OCI-LY3 (cell line): ENCODE measurements at regions not wholly inside any gene's neighbourhood (a gene's known extent, or its start where the extent isn't known, plus 50 kb on each side); places are given as distances from the start of the nearest gene placed in this dataset.

Experiments
- H2AFZ ChIP-seq: fragments of 200-600, 300-600 bp; shearing (Covaris generic); 2 replicates; pipeline ENCODE4 v1.6.0; 2014; ENCODE audit warnings: antibody characterized with exemption, low read depth, low read length
- H3K27ac ChIP-seq: fragments of 200-600, 300-600 bp; sonication (generic); 2 replicates; pipeline ENCODE4 v1.5.1; 2014; ENCODE audit warnings: mild to moderate bottlenecking, low read length, moderate library complexity, mixed read lengths
- H3K27me3 ChIP-seq: fragments of 200-600, 300-600 bp; sonication (generic); 2 replicates; pipeline ENCODE4 v1.6.1; 2014; ENCODE audit warnings: low read depth, low read length, mixed read lengths
- H3K36me3 ChIP-seq: fragments of 200-600, 300-600 bp; sonication (generic); replicated peaks from 2 replicates; pipeline ENCODE3; 2014; ENCODE audit warnings: low read depth, low read length, mixed read lengths
- H3K4me1 ChIP-seq: fragments of 300-600, 200-600 bp; sonication (generic); 2 replicates; pipeline ENCODE4 v1.6.1; 2014; ENCODE audit warnings: low read length, mixed read lengths
- H3K4me2 ChIP-seq: fragments of 200-600, 300-600 bp; sonication (generic); 2 replicates; pipeline ENCODE4 v1.6.1; 2014; ENCODE audit warnings: low read length, mixed read lengths
- H3K4me3 ChIP-seq: fragments of 300-600, 200-600 bp; sonication (generic); 2 replicates; pipeline ENCODE4 v1.5.1; 2014; ENCODE audit warnings: antibody characterized with exemption, mild to moderate bottlenecking, low read length, moderate library complexity
- H3K79me2 ChIP-seq: fragments of 300-600, 200-600 bp; shearing (Covaris generic); 2 replicates; pipeline ENCODE4 v1.6.1; 2014; ENCODE audit warnings: mild to moderate bottlenecking, low read length, mixed read lengths
- H3K9ac ChIP-seq: fragments of 300-600, 200-600 bp; shearing (Covaris generic); 2 replicates; pipeline ENCODE4 v1.6.0; 2014; ENCODE audit warnings: mild to moderate bottlenecking, low read length, moderate library complexity
- H3K9me3 ChIP-seq: fragments of 200-600, 300-600 bp; shearing (Covaris generic); 2 replicates; pipeline ENCODE4 v1.6.1; 2014; ENCODE audit warnings: low read length, mixed read lengths; ENCODE audit not compliant: insufficient read depth
- H4K20me1 ChIP-seq: fragments of 200-600, 300-600 bp; sonication (generic); 2 replicates; pipeline ENCODE4 v1.6.1; 2016; ENCODE audit warnings: low read length, mixed read lengths; ENCODE audit not compliant: insufficient read depth
- EZH2phosphoT487 ChIP-seq: fragments of 200-600 bp; shearing (Covaris generic); IDR thresholded peaks from 2 replicates; pipeline ENCODE4 v1.6.1; 2018; ENCODE audit warnings: antibody characterized with exemption, mixed run types, low read depth
- TF ChIP-seq, protein P1 (sequence below): fragments of 200-600, 300-600 bp; sonication (generic); IDR thresholded peaks from 2 replicates; pipeline ENCODE4 v1.5.1; 2014; ENCODE audit warnings: antibody characterized with exemption, low read length, low read depth

DNA sequence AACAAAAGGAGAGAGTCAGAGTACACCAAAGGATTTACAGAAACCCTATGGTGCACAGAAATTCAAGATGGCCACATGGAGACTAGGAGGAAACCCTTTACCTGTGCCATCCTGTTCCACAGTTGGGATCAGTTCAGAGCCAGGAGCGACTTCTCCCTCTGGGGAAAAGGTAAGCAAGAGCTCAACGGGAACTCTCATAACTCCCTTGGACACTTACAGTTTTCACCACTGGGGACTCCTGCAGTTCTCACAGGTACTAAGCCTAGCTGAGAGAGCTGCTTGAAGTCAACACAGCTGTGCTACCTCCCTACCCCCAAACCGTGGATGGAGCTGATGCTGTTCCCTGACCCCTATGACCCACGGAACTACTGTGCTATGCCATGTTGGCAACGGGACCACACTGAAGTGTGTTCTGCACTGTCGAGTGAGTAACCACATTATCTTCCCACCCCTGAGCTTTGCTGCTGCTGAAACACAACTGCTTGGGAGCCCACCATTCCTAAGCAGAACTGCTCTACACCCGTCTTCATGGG, 606.8 kb downstream of the GBE1 start:
- no peaks in the 10 kb centered on the region for H3K36me3 ChIP-seq
- no peaks in the 10 kb centered on the region for H3K27me3 ChIP-seq
- H4K20me1 ChIP-seq = no peaks in the 10 kb centered on the region
- no peaks in the 10 kb centered on the region for H3K4me1 ChIP-seq
- no peaks in the 10 kb centered on the region for H3K9me3 ChIP-seq
- no peak for TF ChIP-seq EZH2phosphoT487
- TF ChIP-seq, protein P1, sequence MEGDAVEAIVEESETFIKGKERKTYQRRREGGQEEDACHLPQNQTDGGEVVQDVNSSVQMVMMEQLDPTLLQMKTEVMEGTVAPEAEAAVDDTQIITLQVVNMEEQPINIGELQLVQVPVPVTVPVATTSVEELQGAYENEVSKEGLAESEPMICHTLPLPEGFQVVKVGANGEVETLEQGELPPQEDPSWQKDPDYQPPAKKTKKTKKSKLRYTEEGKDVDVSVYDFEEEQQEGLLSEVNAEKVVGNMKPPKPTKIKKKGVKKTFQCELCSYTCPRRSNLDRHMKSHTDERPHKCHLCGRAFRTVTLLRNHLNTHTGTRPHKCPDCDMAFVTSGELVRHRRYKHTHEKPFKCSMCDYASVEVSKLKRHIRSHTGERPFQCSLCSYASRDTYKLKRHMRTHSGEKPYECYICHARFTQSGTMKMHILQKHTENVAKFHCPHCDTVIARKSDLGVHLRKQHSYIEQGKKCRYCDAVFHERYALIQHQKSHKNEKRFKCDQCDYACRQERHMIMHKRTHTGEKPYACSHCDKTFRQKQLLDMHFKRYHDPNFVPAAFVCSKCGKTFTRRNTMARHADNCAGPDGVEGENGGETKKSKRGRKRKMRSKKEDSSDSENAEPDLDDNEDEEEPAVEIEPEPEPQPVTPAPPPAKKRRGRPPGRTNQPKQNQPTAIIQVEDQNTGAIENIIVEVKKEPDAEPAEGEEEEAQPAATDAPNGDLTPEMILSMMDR = no peak
- H3K9ac ChIP-seq = no peak overlapping the region
- no peak overlapping the region for H3K4me3 ChIP-seq
- no peak overlapping the region for H3K4me2 ChIP-seq
- peak overlapping the region; percentile 8; the same call in 1 of the 2 replicates for H2AFZ ChIP-seq
- H3K27ac ChIP-seq = no peak overlapping the region
- no peaks in the 10 kb centered on the region for H3K79me2 ChIP-seq

DNA sequence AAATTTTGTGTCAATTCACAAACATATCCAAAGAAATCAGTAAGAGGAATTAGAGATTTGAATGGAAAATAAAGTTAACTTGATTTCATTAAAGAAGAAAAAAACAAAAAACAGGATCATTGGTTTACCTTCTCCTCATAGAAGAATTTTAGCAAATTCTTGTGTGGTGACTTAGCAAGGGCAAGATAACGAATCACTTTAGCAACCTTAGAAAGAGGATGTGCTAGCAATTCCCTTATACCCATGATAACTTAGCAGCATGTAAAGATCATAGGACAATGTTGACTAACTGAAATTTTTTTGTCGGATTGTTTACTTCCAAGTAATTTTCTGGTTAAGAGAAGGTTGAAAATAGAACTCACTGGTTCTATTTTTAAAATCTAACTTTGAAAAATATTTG, 609.3 kb downstream of the GBE1 start:
- no peaks in the 10 kb centered on the region for H3K79me2 ChIP-seq
- no peaks in the 10 kb centered on the region for H4K20me1 ChIP-seq
- no peaks in the 10 kb centered on the region for H3K27me3 ChIP-seq
- no peak overlapping the region for H3K9ac ChIP-seq
- TF ChIP-seq, protein P1 = no peak
- TF ChIP-seq EZH2phosphoT487 = no peak
- H3K36me3 ChIP-seq = no peaks in the 10 kb centered on the region
- no peak overlapping the region for H2AFZ ChIP-seq
- no peak overlapping the region for H3K4me2 ChIP-seq
- no peak overlapping the region for H3K4me3 ChIP-seq
- no peaks in the 10 kb centered on the region for H3K9me3 ChIP-seq
- no peak overlapping the region for H3K27ac ChIP-seq
- no peaks in the 10 kb centered on the region for H3K4me1 ChIP-seq

GRCh38 chr3:81132995-81133394, 628.5 kb downstream of the GBE1 start:
- H2AFZ ChIP-seq = no peak overlapping the region
- no peak overlapping the region for H3K9ac ChIP-seq
- no peaks in the 10 kb centered on the region for H4K20me1 ChIP-seq
- no peak overlapping the region for H3K4me3 ChIP-seq
- no peak overlapping the region for H3K4me2 ChIP-seq
- no peak overlapping the region for H3K27ac ChIP-seq
- no peaks in the 10 kb centered on the region for H3K79me2 ChIP-seq
- no peak for TF ChIP-seq EZH2phosphoT487
- TF ChIP-seq, protein P1 = no peak
- no peaks in the 10 kb centered on the region for H3K9me3 ChIP-seq
- H3K4me1 ChIP-seq = no peaks in the 10 kb centered on the region
- no peaks in the 10 kb centered on the region for H3K27me3 ChIP-seq
- H3K36me3 ChIP-seq = no peaks in the 10 kb centered on the region

- Histone ChIP-seq H3K79me2 (no peaks in the 10 kb centered on the region), H3K27ac (no peak overlapping the region), H2AFZ (0 out of 2 replicates have a peak overlapping the region, but pooled peaks have one; percentile 33), H3K36me3 (no peaks in the 10 kb centered on the region), H3K9ac (no peak overlapping the region), H3K9me3 (no peaks in the 10 kb centered on the region), H4K20me1 (no peaks in the 10 kb centered on the region), H3K4me2 (no peak overlapping the region), H3K27me3 (no peaks in the 10 kb centered on the region), H3K4me1 (no peaks in the 10 kb centered on the region), H3K4me3 (no peak overlapping the region)
- TF ChIP-seq, protein P1 = no peak
- TF ChIP-seq EZH2phosphoT487 = no peak
Measured at GRCh38 chr3:81105789-81106488, 655.5 kb downstream of the GBE1 start.
